K562 (cell line): ENCODE measurements at regions not wholly inside any gene's neighbourhood (a gene's known extent, or its start where the extent isn't known, plus 50 kb on each side); places are given as distances from the start of the nearest gene placed in this dataset.

Experiments
- ATAC-seq: fragments of 200-7000 bp; cut with Tn5 transposase; 3 replicates; pipeline ENCODE4 v1.9.1; 2020; ENCODE audit warnings: moderate library complexity
- BruUV-seq: library from RNA; stranded (reverse); fragments of 400-500 nt; replicated peaks from 2 replicates; lab custom pipeline; 2021; lab: Mats Ljungman, UMichigan
- CTCF ChIA-PET: fragments of 300-600 bp; formaldehyde crosslinking; extraction: SDS; loops from one replicate; lab custom pipeline; 2021; ENCODE audit warnings: low intra/inter-chr PET ratio; lab: Yijun Ruan, JAX
- POLR2A ChIA-PET: fragments of 300-600, 350-650 bp; sonication (Branson Sonifier 250); formaldehyde crosslinking; extraction: SDS; loops from one replicate; lab custom pipeline; 2021; ENCODE audit warnings: antibody characterized with exemption, inconsistent platforms; lab: Yijun Ruan, JAX
- DNase-seq, 4 experiments: peaks; one replicate each; pipeline versions ENCODE4 v3.0.0 to v3.0.0-alpha.2; 2011 to 2018; ENCODE audit warnings: low spot score in 3 of 4, mixed read lengths in 3 of 4; ENCODE audit errors: extremely low read depth in 1 of 4
- FAIRE-seq: peaks from 2 replicates; lab custom pipeline; 2011; peaks lifted over from hg19 to GRCh38; lab: Jason Lieb, UNC
- H2AFZ ChIP-seq: 2 replicates; pipeline ENCODE4 v1.6.0; 2011; ENCODE audit warnings: low read depth, low read length, control low read depth, inconsistent platforms
- H3K27ac ChIP-seq: fragments of 200-600 bp; 3 replicates; pipeline ENCODE4 v1.8.0; 2011; ENCODE audit warnings: low read depth, mild to moderate bottlenecking, control low read depth, inconsistent platforms, low read length, moderate library complexity, mixed read lengths; ENCODE audit errors: extremely low read depth
- H3K27me3 ChIP-seq, 2 experiments: fragments of 300-600 bp in 1 of 2; 2 replicates in 1 of 2; 3 replicates in 1 of 2; pipeline versions ENCODE4 v1.6.0 to v1.8.0; 2011; ENCODE audit warnings: inconsistent platforms in 2 of 2, low read length in 2 of 2, mild to moderate bottlenecking in 1 of 2, mixed read lengths in 1 of 2, moderate library complexity in 1 of 2; ENCODE audit not compliant: control insufficient read depth in 2 of 2, insufficient read depth in 2 of 2
- H3K36me3 ChIP-seq: fragments of 300-600 bp; 3 replicates; pipeline ENCODE4 v1.8.0; 2011; ENCODE audit warnings: mild to moderate bottlenecking, low read length, inconsistent platforms; ENCODE audit not compliant: control insufficient read depth, insufficient read depth
- H3K4me1 ChIP-seq, 2 experiments: fragments of 200-600 bp in 1 of 2; replicated peaks in 1 of 2; 2 replicates in 1 of 2; 3 replicates in 1 of 2; pipeline versions ENCODE4 v1.5.1 to v1.8.0; 2011; ENCODE audit warnings: inconsistent platforms in 2 of 2, low read length in 2 of 2, mild to moderate bottlenecking in 1 of 2, mixed read lengths in 1 of 2, moderate library complexity in 1 of 2; ENCODE audit not compliant: control insufficient read depth in 2 of 2, insufficient read depth in 2 of 2
- H3K4me2 ChIP-seq: 2 replicates; pipeline ENCODE4 v1.6.1; 2011; ENCODE audit warnings: low read length, control low read depth, inconsistent platforms, mixed read lengths; ENCODE audit not compliant: insufficient read depth
- H3K4me3 ChIP-seq: fragments of 200-600 bp; sonication (generic), shearing (Covaris generic); 2 replicates; pipeline ENCODE4 v1.5.1; 2016; ENCODE audit warnings: control low read depth, inconsistent platforms
- H3K79me2 ChIP-seq: fragments of 200-600 bp; 3 replicates; pipeline ENCODE4 v1.8.0; 2011; ENCODE audit warnings: low read length, inconsistent platforms; ENCODE audit not compliant: control insufficient read depth, insufficient read depth
- H3K9ac ChIP-seq, 2 experiments: 2 replicates each; pipeline versions ENCODE4 v1.6.0 to v1.6.1; 2011; ENCODE audit warnings: low read depth in 2 of 2, low read length in 2 of 2, control low read depth in 1 of 2, inconsistent platforms in 1 of 2, mild to moderate bottlenecking in 1 of 2, mixed read lengths in 1 of 2; ENCODE audit not compliant: insufficient read depth in 1 of 2
- H3K9me1 ChIP-seq: one replicate; pipeline ENCODE4 v1.6.0; 2011; ENCODE audit warnings: inconsistent platforms, mild to moderate bottlenecking, low read length, moderate library complexity; ENCODE audit not compliant: control insufficient read depth, insufficient read depth
- H3K9me3 ChIP-seq: replicated peaks from 2 replicates; pipeline ENCODE4 v1.5.1; 2011; ENCODE audit warnings: low read depth, low read length, inconsistent platforms; ENCODE audit not compliant: control insufficient read depth, insufficient read depth
- H4K20me1 ChIP-seq: replicated peaks from 2 replicates; pipeline ENCODE4 v1.6.1; 2011; ENCODE audit warnings: low read length, inconsistent platforms, mixed read lengths; ENCODE audit not compliant: control insufficient read depth, insufficient read depth
- CBX2 ChIP-seq: fragments of 200-600 bp; sonication (generic); IDR thresholded peaks from one replicate; pipeline ENCODE4 v1.6.1; 2012; ENCODE audit warnings: mild to moderate bottlenecking, low read length, inconsistent platforms; ENCODE audit not compliant: insufficient read depth, poor library complexity, severe bottlenecking
- HDGF ChIP-seq: fragments of 450-650 bp; IDR thresholded peaks from 2 replicates; pipeline ENCODE4 v1.6.1; 2016
- HMGN3 ChIP-seq: IDR thresholded peaks from 2 replicates; pipeline ENCODE4 v1.6.1; 2011; ENCODE audit warnings: borderline replicate concordance, low read depth, mild to moderate bottlenecking, mixed read lengths, low read length; ENCODE audit not compliant: insufficient read length; ENCODE audit errors: extremely low read depth
- HNRNPH1 ChIP-seq: fragments of 200-400 bp; formaldehyde crosslinking; optimal IDR thresholded peaks from 2 replicates; pipeline ENCODE3; 2017; ENCODE audit warnings: low read depth, mild to moderate bottlenecking, low read length, moderate library complexity
- POLR3G ChIP-seq: IDR thresholded peaks from 2 replicates; pipeline ENCODE4 v1.6.1; 2011; ENCODE audit not compliant: insufficient read length, insufficient replicate concordance; ENCODE audit errors: extremely low read depth
- ZSCAN29 ChIP-seq: fragments of 450-650 bp; IDR thresholded peaks from 2 replicates; pipeline ENCODE4 v1.6.1; 2017
- WGBS: fragments of 100-300 bp; shearing (Covaris generic); methylation state at CpG from one replicate; pipeline ENCODE4 v1.1.6; 2016; ENCODE audit warnings: low coverage, mixed read lengths; ENCODE audit not compliant: insufficient coverage; ENCODE audit errors: missing lambda C conversion rate; 5-methylcytosine and 5-hydroxymethylcytosine counted together
- in situ Hi-C: fragments of 300-500 bp; cut with MboI; formaldehyde crosslinking; loops from 4 replicates; pipeline ENCODE4 v1.15.0; 2018; ENCODE audit warnings: inconsistent platforms, mixed read lengths
- intact Hi-C: fragments of 100-400 bp; cut with micrococcal nuclease; formaldehyde crosslinking; loops from 2 replicates; pipeline ENCODE4 v1.14.2; 2022
- TF ChIP-seq, protein P1 (sequence below): fragments of 250-450 bp; sonication (Bioruptor Pico); IDR thresholded peaks from 2 replicates; pipeline ENCODE4 v1.5.0; 2022; ENCODE audit warnings: mild to moderate bottlenecking
- TF ChIP-seq, protein P2 (sequence below): sonication (generic); formaldehyde crosslinking; IDR thresholded peaks from 2 replicates; pipeline ENCODE4 v1.8.1; 2023; ENCODE audit warnings: mild to moderate bottlenecking, missing genetic modification reagents

GRCh38 chr2:47721296-47721695 is 61.6 kb upstream of the MSH6 start:
- intact Hi-C loops: no loop called here
- H3K4me1 ChIP-seq: no peaks in the 10 kb centered on the region

More at GRCh38 chr2:47721296-47721695, 61.6 kb upstream of the MSH6 start:
- in situ Hi-C loops: no loop called here
- H3K9me3 ChIP-seq: no peaks in the 10 kb centered on the region
- ChIA-PET POLR2A (no interaction called here), CTCF (no interaction called here)
- no peaks in the 10 kb centered on the region for H3K79me2 ChIP-seq
- TF ChIP-seq CBX2 (no peak), ZSCAN29 (no peak), HNRNPH1 (no peak), HMGN3 (no peak), HDGF (no peak), POLR3G (no peak)
- TF ChIP-seq, protein P1, sequence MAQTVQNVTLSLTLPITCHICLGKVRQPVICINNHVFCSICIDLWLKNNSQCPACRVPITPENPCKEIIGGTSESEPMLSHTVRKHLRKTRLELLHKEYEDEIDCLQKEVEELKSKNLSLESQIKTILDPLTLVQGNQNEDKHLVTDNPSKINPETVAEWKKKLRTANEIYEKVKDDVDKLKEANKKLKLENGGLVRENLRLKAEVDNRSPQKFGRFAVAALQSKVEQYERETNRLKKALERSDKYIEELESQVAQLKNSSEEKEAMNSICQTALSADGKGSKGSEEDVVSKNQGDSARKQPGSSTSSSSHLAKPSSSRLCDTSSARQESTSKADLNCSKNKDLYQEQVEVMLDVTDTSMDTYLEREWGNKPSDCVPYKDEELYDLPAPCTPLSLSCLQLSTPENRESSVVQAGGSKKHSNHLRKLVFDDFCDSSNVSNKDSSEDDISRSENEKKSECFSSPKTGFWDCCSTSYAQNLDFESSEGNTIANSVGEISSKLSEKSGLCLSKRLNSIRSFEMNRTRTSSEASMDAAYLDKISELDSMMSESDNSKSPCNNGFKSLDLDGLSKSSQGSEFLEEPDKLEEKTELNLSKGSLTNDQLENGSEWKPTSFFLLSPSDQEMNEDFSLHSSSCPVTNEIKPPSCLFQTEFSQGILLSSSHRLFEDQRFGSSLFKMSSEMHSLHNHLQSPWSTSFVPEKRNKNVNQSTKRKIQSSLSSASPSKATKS: no peak
- TF ChIP-seq, protein P2, sequence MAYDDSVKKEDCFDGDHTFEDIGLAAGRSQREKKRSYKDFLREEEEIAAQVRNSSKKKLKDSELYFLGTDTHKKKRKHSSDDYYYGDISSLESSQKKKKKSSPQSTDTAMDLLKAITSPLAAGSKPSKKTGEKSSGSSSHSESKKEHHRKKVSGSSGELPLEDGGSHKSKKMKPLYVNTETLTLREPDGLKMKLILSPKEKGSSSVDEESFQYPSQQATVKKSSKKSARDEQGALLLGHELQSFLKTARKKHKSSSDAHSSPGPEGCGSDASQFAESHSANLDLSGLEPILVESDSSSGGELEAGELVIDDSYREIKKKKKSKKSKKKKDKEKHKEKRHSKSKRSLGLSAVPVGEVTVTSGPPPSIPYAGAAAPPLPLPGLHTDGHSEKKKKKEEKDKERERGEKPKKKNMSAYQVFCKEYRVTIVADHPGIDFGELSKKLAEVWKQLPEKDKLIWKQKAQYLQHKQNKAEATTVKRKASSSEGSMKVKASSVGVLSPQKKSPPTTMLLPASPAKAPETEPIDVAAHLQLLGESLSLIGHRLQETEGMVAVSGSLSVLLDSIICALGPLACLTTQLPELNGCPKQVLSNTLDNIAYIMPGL: no peak
- no peak overlapping the region for H3K27ac ChIP-seq
- no peaks in the 10 kb centered on the region for H4K20me1 ChIP-seq
- H3K4me3 ChIP-seq: no peak overlapping the region
- H3K9me1 ChIP-seq: no peaks in the 10 kb centered on the region
- no peaks in the 10 kb centered on the region for H3K36me3 ChIP-seq
- BruUV-seq: no TSS peak
- ATAC-seq: no peak
- 0% methylated on average over 8 of the region's 8 CpGs for WGBS
- H3K27me3 ChIP-seq: peaks cover 6 to 30% of the 10 kb centered on the region in 2 experiments; a peak in 4 of 5 replicates
- H3K9ac ChIP-seq: no peak overlapping the region
- no peak for FAIRE-seq
- H2AFZ ChIP-seq: no peak overlapping the region
- H3K4me2 ChIP-seq: no peak overlapping the region
- no peak for DNase-seq
